ENCODE measurements at regions not wholly inside any gene's neighbourhood (a gene's known extent, or its start where the extent isn't known, plus 50 kb on each side); places are given as distances from the start of the nearest gene placed in this dataset.

DNA sequence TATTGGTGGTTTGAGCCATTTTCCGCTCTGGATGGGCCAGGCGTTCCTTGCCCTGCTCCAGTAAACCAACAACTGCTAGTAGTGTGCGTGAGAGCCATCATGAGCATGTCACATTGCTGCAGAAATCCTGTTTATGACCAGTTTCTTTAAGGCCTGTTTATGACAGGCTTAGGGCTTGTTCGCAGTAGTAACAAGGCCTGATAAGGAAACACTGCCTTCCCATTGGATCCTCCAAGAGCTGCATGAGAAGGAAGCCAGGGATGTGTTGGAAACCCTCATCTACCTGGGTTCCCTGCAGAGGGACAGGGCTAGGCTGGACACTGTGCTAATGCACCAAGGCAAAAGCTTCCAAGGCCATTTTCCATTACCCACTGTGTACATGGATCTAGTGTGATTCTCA lies 153.9 kb downstream of the ZNF518B start:
- in situ Hi-C loops (cut with HindIII; ENCODE audit: low sequenced_read_pairs): no loop called here
- DNase-seq (ENCODE audit: low read depth, low spot score): no peak
- no peak overlapping the region for H3K4me3 ChIP-seq (ENCODE audit: low read depth, low read length)

DNA sequence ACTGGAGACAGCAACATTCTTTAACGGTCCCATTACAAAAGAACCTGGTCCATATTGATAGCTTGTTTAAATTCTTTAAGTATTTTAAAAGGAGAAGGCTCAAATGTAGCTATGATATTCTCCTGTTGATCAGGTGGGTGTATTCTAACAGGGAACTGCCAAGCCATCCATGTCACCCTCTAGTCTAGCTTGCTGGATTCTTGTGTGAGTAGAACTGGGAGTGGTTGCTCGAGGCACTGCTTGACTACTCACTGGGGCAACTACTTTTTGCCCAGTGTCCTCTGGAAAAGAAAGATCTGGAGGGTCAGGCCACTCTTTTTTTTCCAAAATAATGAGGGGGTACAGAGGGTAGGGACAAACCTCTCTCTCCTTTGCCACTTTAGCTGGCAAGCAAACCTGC lies 155.1 kb downstream of the ZNF518B start:
- TF ChIP-seq, protein P1, sequence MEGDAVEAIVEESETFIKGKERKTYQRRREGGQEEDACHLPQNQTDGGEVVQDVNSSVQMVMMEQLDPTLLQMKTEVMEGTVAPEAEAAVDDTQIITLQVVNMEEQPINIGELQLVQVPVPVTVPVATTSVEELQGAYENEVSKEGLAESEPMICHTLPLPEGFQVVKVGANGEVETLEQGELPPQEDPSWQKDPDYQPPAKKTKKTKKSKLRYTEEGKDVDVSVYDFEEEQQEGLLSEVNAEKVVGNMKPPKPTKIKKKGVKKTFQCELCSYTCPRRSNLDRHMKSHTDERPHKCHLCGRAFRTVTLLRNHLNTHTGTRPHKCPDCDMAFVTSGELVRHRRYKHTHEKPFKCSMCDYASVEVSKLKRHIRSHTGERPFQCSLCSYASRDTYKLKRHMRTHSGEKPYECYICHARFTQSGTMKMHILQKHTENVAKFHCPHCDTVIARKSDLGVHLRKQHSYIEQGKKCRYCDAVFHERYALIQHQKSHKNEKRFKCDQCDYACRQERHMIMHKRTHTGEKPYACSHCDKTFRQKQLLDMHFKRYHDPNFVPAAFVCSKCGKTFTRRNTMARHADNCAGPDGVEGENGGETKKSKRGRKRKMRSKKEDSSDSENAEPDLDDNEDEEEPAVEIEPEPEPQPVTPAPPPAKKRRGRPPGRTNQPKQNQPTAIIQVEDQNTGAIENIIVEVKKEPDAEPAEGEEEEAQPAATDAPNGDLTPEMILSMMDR (IDR thresholded peaks at IDR 0.05; ENCODE audit: low read depth, low read length): no peak

More for the DNA sequence above, 153.9 kb downstream of the ZNF518B start:
- TF ChIP-seq, protein P1 (IDR thresholded peaks at IDR 0.05; ENCODE audit: low read depth, low read length): no peak

DNA sequence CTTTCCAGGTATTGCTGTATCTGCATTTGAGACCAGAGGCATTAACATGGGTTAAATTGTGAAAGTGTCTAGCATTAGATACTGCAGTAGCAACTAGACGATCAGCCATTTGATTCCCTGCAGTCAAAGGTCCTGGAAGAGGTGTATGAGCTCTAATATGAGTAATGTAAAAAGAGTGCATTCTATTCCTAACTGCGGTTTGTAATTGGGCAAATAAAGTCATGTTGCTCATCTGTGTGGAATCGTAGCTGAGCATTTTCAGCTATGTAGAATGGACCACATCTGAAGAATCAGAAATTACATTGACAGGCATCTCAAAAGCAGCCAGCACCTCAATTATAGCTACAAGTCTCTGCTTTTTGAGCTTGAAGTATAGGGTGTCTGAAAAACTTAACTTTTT lies 157.6 kb downstream of the ZNF518B start:
- in situ Hi-C loops (cut with HindIII; ENCODE audit: low sequenced_read_pairs): no loop called here
- DNase-seq (ENCODE audit: low read depth, low spot score): no peak
- TF ChIP-seq, protein P1 (IDR thresholded peaks at IDR 0.05; ENCODE audit: low read depth, low read length): no peak

More for the DNA sequence above, 155.1 kb downstream of the ZNF518B start:
- in situ Hi-C loops (cut with HindIII; ENCODE audit: low sequenced_read_pairs): no loop called here
- H3K4me3 ChIP-seq (ENCODE audit: low read depth, low read length): no peak overlapping the region
- DNase-seq (ENCODE audit: low read depth, low spot score): no peak

DNA sequence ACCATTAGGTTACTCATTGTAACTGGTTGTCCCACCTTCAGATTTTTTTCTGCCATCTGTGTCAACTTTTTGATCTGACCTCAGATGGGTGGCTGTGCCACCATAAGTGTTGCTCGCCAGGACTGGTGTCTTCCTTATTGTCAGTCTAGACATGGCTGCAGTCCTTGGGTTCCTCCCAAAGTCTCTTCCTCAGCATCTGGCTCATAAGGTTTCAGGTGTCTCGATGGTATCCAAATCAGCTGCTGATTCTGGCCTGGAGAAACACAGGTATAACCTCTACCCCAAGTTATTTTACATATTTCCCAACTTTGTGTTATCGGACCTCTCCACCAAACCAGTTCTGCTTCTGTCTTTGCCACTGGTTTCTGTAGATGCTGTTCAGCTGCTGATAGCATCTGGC lies 158.5 kb downstream of the ZNF518B start:
- in situ Hi-C loops (cut with HindIII; ENCODE audit: low sequenced_read_pairs): no loop called here
- TF ChIP-seq, protein P1 (IDR thresholded peaks at IDR 0.05; ENCODE audit: low read depth, low read length): no peak
- DNase-seq (ENCODE audit: low read depth, low spot score): no peak
- no peak overlapping the region for H3K4me3 ChIP-seq (ENCODE audit: low read depth, low read length)

More for the DNA sequence above, 157.6 kb downstream of the ZNF518B start:
- no peak overlapping the region for H3K4me3 ChIP-seq (ENCODE audit: low read depth, low read length)

DNA sequence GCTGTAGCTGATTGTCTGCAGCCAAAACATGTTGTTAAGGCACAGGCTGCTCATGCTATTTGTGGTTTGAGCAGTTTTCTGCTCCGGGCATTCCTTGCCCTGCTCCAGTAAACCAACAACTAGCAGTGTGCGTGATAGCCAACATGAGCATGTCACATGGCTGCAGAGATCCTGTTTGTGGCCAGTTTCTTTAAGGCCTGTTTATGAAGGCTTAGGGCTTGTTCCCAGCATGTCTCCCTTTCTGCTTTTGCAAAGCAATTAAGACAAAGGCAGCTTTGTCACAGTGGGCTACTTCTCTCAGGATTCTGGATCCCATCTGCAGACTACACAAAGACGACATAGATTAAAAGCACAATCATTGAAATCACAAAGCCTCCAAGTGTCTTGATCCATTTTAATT lies 160.5 kb downstream of the ZNF518B start:
- DNase-seq (ENCODE audit: low read depth, low spot score): no peak
- TF ChIP-seq, protein P1 (IDR thresholded peaks at IDR 0.05; ENCODE audit: low read depth, low read length): no peak
- no peak overlapping the region for H3K4me3 ChIP-seq (ENCODE audit: low read depth, low read length)
- in situ Hi-C loops (cut with HindIII; ENCODE audit: low sequenced_read_pairs): no loop called here

DNA sequence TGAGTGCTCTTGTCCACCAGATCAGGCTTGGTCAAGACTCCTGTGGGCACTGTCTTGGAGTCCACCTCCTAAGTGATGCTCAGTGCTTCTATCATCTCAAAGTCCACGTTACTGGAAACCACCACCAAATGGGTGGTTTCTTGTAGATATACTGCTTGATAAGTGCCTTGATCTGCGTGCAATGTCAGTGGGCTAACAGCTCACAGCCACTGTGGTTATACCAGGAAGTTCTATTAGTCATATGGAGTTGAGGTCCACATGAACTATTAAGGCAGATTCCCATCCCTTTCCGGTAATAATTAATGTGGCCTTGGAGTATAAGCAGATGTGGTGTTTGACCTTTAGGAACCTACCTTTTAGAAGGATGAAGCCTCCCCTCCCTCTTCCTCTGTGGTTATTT lies 161.9 kb downstream of the ZNF518B start:
- DNase-seq (ENCODE audit: low read depth, low spot score): no peak
- TF ChIP-seq, protein P1 (IDR thresholded peaks at IDR 0.05; ENCODE audit: low read depth, low read length): no peak
- H3K4me3 ChIP-seq (ENCODE audit: low read depth, low read length): no peak overlapping the region
- in situ Hi-C loops (cut with HindIII; ENCODE audit: low sequenced_read_pairs): no loop called here

DNA sequence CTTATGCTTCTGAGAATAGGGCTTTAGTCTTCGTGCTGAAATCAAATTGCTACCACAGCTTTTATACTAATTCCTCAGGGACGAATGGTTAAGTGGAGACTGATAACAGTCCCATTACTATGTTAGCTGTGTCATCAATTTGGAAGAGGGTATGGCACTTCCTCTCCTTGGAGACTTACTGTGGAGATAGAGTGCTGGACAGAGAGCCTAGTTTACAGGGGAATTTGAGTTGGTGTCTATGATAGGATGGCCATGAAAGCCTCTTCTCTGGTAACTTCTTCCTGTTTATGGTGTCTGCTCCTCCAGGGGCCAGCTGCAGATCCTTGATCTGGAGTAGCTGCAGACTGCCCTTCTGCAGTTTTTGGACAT lies 167.7 kb downstream of the ZNF518B start:
- in situ Hi-C loops (cut with HindIII; ENCODE audit: low sequenced_read_pairs): no loop called here
- TF ChIP-seq, protein P1 (IDR thresholded peaks at IDR 0.05; ENCODE audit: low read depth, low read length): no peak
- no peak for DNase-seq (ENCODE audit: low read depth, low spot score)
- H3K4me3 ChIP-seq (ENCODE audit: low read depth, low read length): no peak overlapping the region

Data from astrocyte of the spinal cord (primary cell).